ENCODE measurements at regions not wholly inside any gene's neighbourhood (a gene's known extent, or its start where the extent isn't known, plus 50 kb on each side); places are given as distances from the start of the nearest gene placed in this dataset. TPM values are rescaled to one million over a fixed set of nuclear protein-coding genes. Genes with fewer than 3 reads are reported as not detected.
"Not testable (repeated sequence)": the region's sequence is repeated elsewhere in the genome, so short reads cannot be mapped to it uniquely, and the experiment has no call there.

DNA sequence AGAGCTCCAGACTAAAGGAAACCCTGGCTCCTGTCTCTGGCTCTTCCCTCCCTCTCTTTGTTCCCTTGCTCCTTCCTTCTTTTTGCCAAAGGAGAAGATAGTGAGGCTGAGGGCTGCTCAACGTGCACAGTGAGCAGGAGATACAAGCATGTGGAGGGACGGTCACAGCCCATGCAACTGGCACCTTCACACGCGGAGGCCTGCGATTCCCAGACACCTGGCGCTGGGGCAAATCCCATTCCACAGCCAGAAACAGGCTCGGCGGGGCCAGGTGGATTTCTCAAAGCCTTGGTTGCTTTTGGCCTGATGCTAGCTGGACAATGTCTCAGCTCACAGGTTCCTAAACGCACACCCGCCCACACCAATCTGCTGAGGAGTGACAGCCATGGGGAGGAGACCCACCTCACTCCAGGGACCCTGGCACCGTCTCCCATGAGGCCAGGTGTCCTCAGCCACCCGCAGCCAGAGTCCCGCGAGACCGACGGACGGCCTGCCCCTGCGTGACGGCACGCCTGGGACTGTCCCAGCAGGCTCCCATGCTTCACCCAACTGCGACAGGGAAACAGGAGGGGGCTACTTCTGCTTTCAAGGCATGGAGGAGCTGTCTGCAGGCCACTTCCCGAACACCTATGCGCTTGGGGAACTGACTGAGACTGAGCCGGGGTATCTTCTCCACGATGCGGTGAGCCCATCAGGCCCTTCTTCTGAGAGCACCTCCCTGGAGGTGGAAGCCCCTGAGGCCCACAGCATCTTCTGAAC, 56.2 kb upstream of the SPN start:
- H3K36me3 ChIP-seq (ENCODE audit: insufficient read depth, low read length); H3K27ac ChIP-seq (ENCODE audit: low read depth, low read length); H3K4me3 Mint-ChIP-seq (ENCODE audit: unreplicated experiment); H3K27me3 ChIP-seq (ENCODE audit: insufficient read depth, low read length); H3K9me3 Mint-ChIP-seq (ENCODE audit: unreplicated experiment); H3K9ac ChIP-seq (ENCODE audit: low read length); H3K27me3 Mint-ChIP-seq (ENCODE audit: low read depth, unreplicated experiment); H2AFZ ChIP-seq (ENCODE audit: low read depth, low read length); H3K4me3 ChIP-seq (ENCODE audit: insufficient read depth, low read depth, low read length); FAIRE-seq; H3K36me3 Mint-ChIP-seq (ENCODE audit: low read depth, unreplicated experiment); H3K4me1 ChIP-seq (ENCODE audit: insufficient read depth, low read length); H3K4me2 ChIP-seq (ENCODE audit: low read length); DNase-seq (ENCODE audit: low read depth); H3K9me3 ChIP-seq (ENCODE audit: insufficient read depth, low read depth, low read length); H3K27ac Mint-ChIP-seq (ENCODE audit: unreplicated experiment): not testable (repeated sequence)
- Histone ChIP-seq H4K20me1 (ENCODE audit: insufficient read depth, low read length) (peaks cover 38% of the 10 kb centered on the region), H3K79me2 (ENCODE audit: insufficient read depth, low read length) (peaks cover 73% of the 10 kb centered on the region)
- H3K4me1 Mint-ChIP-seq (ENCODE audit: low read depth, unreplicated experiment) = peaks cover 19% of the 10 kb centered on the region

DNA sequence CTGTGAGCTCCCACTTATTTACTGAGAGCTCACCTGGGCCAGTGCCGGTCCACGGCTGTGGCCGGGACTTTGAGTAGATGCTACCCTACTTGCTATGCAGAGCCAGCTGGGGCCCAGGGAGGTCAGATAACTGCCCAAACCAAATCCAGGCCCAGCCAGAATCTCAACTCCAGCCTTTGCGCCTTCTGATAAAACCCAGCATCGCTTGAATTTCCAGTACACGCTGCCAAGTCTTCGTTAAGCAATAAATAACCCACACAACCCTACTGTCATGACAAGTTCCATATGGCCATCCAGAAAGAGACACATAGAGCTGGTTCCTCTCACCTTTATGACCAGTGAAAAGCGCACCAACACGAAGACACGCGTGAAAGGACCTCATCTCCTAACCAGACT, 55.6 kb upstream of the SPN start:
- H3K36me3 Mint-ChIP-seq (ENCODE audit: low read depth, unreplicated experiment); H3K4me2 ChIP-seq (ENCODE audit: low read length); H3K27ac Mint-ChIP-seq (ENCODE audit: unreplicated experiment); H3K36me3 ChIP-seq (ENCODE audit: insufficient read depth, low read length); H2AFZ ChIP-seq (ENCODE audit: low read depth, low read length); H3K4me3 Mint-ChIP-seq (ENCODE audit: unreplicated experiment); H3K4me1 ChIP-seq (ENCODE audit: insufficient read depth, low read length); H3K27me3 ChIP-seq (ENCODE audit: insufficient read depth, low read length); H3K4me3 ChIP-seq (ENCODE audit: insufficient read depth, low read depth, low read length); H3K9me3 ChIP-seq (ENCODE audit: insufficient read depth, low read depth, low read length); H3K9ac ChIP-seq (ENCODE audit: low read length); H3K9me3 Mint-ChIP-seq (ENCODE audit: unreplicated experiment); H3K27ac ChIP-seq (ENCODE audit: low read depth, low read length); DNase-seq (ENCODE audit: low read depth); H3K27me3 Mint-ChIP-seq (ENCODE audit: low read depth, unreplicated experiment); FAIRE-seq: not testable (repeated sequence)
- peaks cover 19% of the 10 kb centered on the region for H3K4me1 Mint-ChIP-seq (ENCODE audit: low read depth, unreplicated experiment)
- peaks cover 68% of the 10 kb centered on the region for H3K79me2 ChIP-seq (ENCODE audit: insufficient read depth, low read length)
- peaks cover 32% of the 10 kb centered on the region for H4K20me1 ChIP-seq (ENCODE audit: insufficient read depth, low read length)

DNA sequence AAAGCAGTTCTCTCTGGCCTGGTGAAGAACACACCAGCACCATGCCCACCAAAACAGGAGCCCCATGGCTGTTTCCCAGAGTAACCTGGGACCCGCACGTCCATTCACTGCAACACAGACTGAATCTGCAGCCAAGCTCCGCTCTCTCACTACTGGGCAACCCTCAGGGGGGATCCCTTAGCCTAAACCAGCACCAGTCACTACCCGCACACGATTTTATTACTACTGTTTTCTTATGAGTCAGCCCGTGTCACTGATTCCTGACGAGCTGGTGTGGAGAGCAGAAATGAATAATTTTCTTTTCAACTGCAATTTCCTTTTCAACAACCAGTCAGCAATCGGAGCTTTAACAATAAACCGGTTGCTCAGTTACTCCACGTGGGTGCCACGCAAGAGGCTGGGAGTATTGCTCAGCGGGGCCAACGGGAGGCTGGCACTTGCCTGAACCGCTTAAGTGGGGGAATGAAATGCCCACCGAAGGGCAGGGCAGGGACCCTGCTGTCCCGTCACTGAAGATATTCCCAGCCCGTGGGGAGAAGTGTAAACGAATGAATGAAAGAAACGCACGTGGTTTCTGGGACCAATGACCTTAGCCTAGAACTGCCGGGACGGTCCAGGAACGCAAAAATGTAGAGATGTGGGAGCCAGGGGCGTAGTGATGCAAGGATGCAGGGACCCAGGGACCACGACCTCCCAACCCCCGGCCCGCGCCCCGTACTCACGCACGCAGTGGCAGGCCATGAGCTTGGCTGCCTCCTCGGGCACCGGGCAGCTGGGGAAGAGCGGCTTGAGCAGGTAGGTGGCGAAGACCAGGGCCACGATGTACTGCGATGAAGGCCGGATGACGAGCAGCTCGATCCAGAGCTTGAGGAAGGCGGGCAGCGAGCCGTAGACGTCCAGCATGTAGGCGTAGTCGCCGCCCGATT, 50.4 kb upstream of the SPN start:
- not testable (repeated sequence) for H3K27me3 Mint-ChIP-seq (ENCODE audit: low read depth, unreplicated experiment); H3K36me3 ChIP-seq (ENCODE audit: insufficient read depth, low read length); H3K4me1 ChIP-seq (ENCODE audit: insufficient read depth, low read length); H3K27me3 ChIP-seq (ENCODE audit: insufficient read depth, low read length); H3K9me3 ChIP-seq (ENCODE audit: insufficient read depth, low read depth, low read length); H3K36me3 Mint-ChIP-seq (ENCODE audit: low read depth, unreplicated experiment); H3K9me3 Mint-ChIP-seq (ENCODE audit: unreplicated experiment); H3K4me1 Mint-ChIP-seq (ENCODE audit: low read depth, unreplicated experiment); H4K20me1 ChIP-seq (ENCODE audit: insufficient read depth, low read length); FAIRE-seq; DNase-seq (ENCODE audit: low read depth)
- Histone ChIP-seq H3K27ac (ENCODE audit: low read depth, low read length) (peak overlapping the region; percentile 88), H3K9ac (ENCODE audit: low read length) (peak overlapping the region; percentile 92), H3K4me3 (ENCODE audit: insufficient read depth, low read depth, low read length) (peak overlapping the region; percentile 71), H3K4me2 (ENCODE audit: low read length) (peak overlapping the region; percentile 87), H3K79me2 (ENCODE audit: insufficient read depth, low read length) (peaks cover 36% of the 10 kb centered on the region), H2AFZ (ENCODE audit: low read depth, low read length) (peak overlapping the region; percentile 69)
- H3K4me3 Mint-ChIP-seq (ENCODE audit: unreplicated experiment) = peak overlapping the region; percentile 94
- H3K27ac Mint-ChIP-seq (ENCODE audit: unreplicated experiment) = peak overlapping the region; percentile 69

Small RNAs in the stretch of these regions (microRNA-seq; reads per million reads assigned to microRNA genes)
- not detected for gene MIR3680-2

All from astrocyte (in vitro differentiated cells and primary cell).